ENCODE measurements at regions not wholly inside any gene's neighbourhood (a gene's known extent, or its start where the extent isn't known, plus 50 kb on each side); places are given as distances from the start of the nearest gene placed in this dataset.

DNA sequence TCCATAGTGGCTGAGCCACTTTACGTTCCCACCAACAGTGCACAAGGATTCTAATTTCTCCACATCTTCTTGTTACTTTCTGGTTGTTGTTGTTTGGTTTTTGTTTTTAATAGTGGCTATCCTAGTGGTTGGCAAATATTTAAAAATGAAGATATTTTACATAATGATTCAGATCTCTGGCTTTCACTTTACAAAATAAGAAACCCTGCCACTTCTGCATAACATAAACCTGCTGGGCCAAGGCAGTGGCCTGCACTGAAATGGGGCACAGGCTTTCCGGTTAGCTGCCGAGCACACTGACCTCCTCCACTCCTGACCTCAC lies 320.4 kb downstream of the RPS6KC1 start:
- Histone ChIP-seq H3K4me1 (ENCODE audit: control insufficient read depth in 2 of 2, insufficient read depth in 2 of 2, low read length in 2 of 2) (no peaks in the 10 kb centered on the region), H2AFZ (ENCODE audit: insufficient read depth, low read depth, low read length, poor library complexity, severe bottlenecking) (no peak overlapping the region), H3K27ac (ENCODE audit: low read length in 2 of 2) (no peak overlapping the region), H3K9ac (ENCODE audit: low read length) (no peak overlapping the region), H3K27me3 (replicated peaks in 1 of 4; ENCODE audit: control extremely low read depth in 1 of 4, control insufficient read depth in 3 of 4, insufficient read depth in 4 of 4, low read length in 3 of 4) (peaks cover 0 to 3% (median 0%) of the 10 kb centered on the region in 4 experiments), H3K79me2 (ENCODE audit: control insufficient read depth, insufficient read depth, low read length) (no peaks in the 10 kb centered on the region), H3K4me2 (replicated peaks; ENCODE audit: low read depth, low read length, poor library complexity, severe bottlenecking) (no peak overlapping the region), H3K9me3 (ENCODE audit: control extremely low read depth in 1 of 3, control insufficient read depth in 2 of 3, insufficient read depth in 1 of 3, low read length in 2 of 3) (peaks cover 0 to 4% (median 0%) of the 10 kb centered on the region in 3 donors), H3K36me3 (replicated peaks in 1 of 2; ENCODE audit: control extremely low read depth in 1 of 2, control insufficient read depth in 1 of 2, extremely low read depth in 1 of 2, insufficient read depth in 2 of 2, low read length in 1 of 2) (no peaks in the 10 kb centered on the region), H3K4me3 (ENCODE audit: control extremely low read depth in 1 of 5, extremely low read depth in 1 of 5, insufficient read depth in 1 of 5, low read depth in 2 of 5, low read length in 4 of 5) (no peak overlapping the region), H4K20me1 (ENCODE audit: control insufficient read depth, insufficient read depth, low read length, poor library complexity, severe bottlenecking) (no peaks in the 10 kb centered on the region)
- H3K27me3 Mint-ChIP-seq, result no peaks in the 10 kb centered on the region
- no peaks in the 10 kb centered on the region for H3K4me1 Mint-ChIP-seq
- intact Hi-C loops (cut with micrococcal nuclease), result no loop called here
- 100% methylated on average over 1 of the region's 3 CpGs for WGBS (ENCODE audit: insufficient coverage)
- ATAC-seq (ENCODE audit: low read depth) (no peak), DNase-seq (no peak)
- ChIA-PET POLR2A (no interaction called here), CTCF (no interaction called here)
- H3K4me3 Mint-ChIP-seq, result no peak overlapping the region
- no peaks in the 10 kb centered on the region for H3K9me3 Mint-ChIP-seq (ENCODE audit: insufficient read depth)
- no peak overlapping the region for H3K27ac Mint-ChIP-seq
- TF ChIP-seq EZH2 (IDR thresholded peaks at IDR 0.05; ENCODE audit: borderline replicate concordance, insufficient read depth, low read depth, low read length, poor library complexity, severe bottlenecking), result no peak

DNA sequence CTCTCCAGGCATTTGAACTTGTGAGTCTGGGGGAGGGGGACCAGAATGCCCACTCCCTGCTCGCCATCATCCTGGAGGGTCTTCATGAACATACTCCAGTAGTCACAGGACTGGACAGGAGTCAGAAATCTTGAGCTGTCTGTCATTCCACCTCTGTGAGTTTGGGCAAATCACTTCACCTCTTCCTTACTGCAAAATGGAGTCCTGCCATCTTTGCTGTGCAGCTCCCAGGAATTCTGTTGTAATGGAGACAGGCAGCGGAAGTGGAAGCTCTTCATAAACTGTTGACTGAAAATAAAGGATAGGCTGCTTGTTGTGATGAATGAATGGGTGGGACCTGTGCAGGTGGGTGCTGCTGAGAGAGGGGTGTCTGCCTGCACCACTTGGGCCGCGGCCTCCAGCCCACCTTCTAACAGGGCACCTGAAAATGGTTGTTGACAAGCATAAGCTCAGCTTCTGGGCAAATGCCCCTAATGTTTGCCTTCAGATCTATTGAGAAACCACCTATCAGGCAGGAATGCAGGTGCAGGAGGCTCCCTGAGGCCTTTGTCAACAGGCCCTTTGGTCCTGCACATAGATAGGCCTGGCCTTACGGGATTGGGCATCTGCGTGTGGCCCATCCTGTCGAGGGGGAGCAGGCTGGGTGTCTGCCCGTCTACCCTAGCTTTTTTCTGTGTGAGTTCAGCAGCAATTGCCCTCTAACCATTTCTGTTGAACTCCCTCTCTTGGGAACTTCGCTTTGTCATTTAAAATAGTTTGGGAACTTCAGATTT lies 321.0 kb downstream of the RPS6KC1 start:
- Histone ChIP-seq H3K9me3 (ENCODE audit: control extremely low read depth in 1 of 3, control insufficient read depth in 2 of 3, insufficient read depth in 1 of 3, low read length in 2 of 3) (peaks cover 0 to 4% (median 0%) of the 10 kb centered on the region in 3 donors), H3K79me2 (ENCODE audit: control insufficient read depth, insufficient read depth, low read length) (no peaks in the 10 kb centered on the region), H3K4me2 (replicated peaks; ENCODE audit: low read depth, low read length, poor library complexity, severe bottlenecking) (no peak overlapping the region), H4K20me1 (ENCODE audit: control insufficient read depth, insufficient read depth, low read length, poor library complexity, severe bottlenecking) (no peaks in the 10 kb centered on the region), H3K36me3 (replicated peaks in 1 of 2; ENCODE audit: control extremely low read depth in 1 of 2, control insufficient read depth in 1 of 2, extremely low read depth in 1 of 2, insufficient read depth in 2 of 2, low read length in 1 of 2) (no peaks in the 10 kb centered on the region), H3K27me3 (replicated peaks in 1 of 4; ENCODE audit: control extremely low read depth in 1 of 4, control insufficient read depth in 3 of 4, insufficient read depth in 4 of 4, low read length in 3 of 4) (no peaks in the 10 kb centered on the region), H3K9ac (ENCODE audit: low read length) (no peak overlapping the region), H3K4me1 (ENCODE audit: control insufficient read depth in 2 of 2, insufficient read depth in 2 of 2, low read length in 2 of 2) (no peaks in the 10 kb centered on the region), H3K27ac (ENCODE audit: low read length in 2 of 2) (no peak overlapping the region), H2AFZ (ENCODE audit: insufficient read depth, low read depth, low read length, poor library complexity, severe bottlenecking) (no peak overlapping the region), H3K4me3 (ENCODE audit: control extremely low read depth in 1 of 5, extremely low read depth in 1 of 5, insufficient read depth in 1 of 5, low read depth in 2 of 5, low read length in 4 of 5) (no peak overlapping the region)
- H3K27ac Mint-ChIP-seq, result no peak overlapping the region
- ATAC-seq (ENCODE audit: low read depth) (no peak), DNase-seq (no peak)
- intact Hi-C loops (cut with micrococcal nuclease), result no loop called here
- H3K9me3 Mint-ChIP-seq (ENCODE audit: insufficient read depth), result no peaks in the 10 kb centered on the region
- WGBS (ENCODE audit: insufficient coverage), result 81% methylated on average over 5 of the region's 9 CpGs
- TF ChIP-seq, protein P1, sequence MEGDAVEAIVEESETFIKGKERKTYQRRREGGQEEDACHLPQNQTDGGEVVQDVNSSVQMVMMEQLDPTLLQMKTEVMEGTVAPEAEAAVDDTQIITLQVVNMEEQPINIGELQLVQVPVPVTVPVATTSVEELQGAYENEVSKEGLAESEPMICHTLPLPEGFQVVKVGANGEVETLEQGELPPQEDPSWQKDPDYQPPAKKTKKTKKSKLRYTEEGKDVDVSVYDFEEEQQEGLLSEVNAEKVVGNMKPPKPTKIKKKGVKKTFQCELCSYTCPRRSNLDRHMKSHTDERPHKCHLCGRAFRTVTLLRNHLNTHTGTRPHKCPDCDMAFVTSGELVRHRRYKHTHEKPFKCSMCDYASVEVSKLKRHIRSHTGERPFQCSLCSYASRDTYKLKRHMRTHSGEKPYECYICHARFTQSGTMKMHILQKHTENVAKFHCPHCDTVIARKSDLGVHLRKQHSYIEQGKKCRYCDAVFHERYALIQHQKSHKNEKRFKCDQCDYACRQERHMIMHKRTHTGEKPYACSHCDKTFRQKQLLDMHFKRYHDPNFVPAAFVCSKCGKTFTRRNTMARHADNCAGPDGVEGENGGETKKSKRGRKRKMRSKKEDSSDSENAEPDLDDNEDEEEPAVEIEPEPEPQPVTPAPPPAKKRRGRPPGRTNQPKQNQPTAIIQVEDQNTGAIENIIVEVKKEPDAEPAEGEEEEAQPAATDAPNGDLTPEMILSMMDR (IDR thresholded peaks at IDR 0.05), result no peak
- TF ChIP-seq EZH2 (IDR thresholded peaks at IDR 0.05; ENCODE audit: borderline replicate concordance, insufficient read depth, low read depth, low read length, poor library complexity, severe bottlenecking), result no peak
- CTCF ChIA-PET, result no interaction called here
- no peak overlapping the region for H3K4me3 Mint-ChIP-seq
- H3K27me3 Mint-ChIP-seq, result no peaks in the 10 kb centered on the region
- no peaks in the 10 kb centered on the region for H3K4me1 Mint-ChIP-seq
- POLR2A ChIA-PET, result no interaction called here

Measured in B cell (primary cell).